Keratinocyte (primary cell): ENCODE measurements at regions not wholly inside any gene's neighbourhood (a gene's known extent, or its start where the extent isn't known, plus 50 kb on each side); places are given as distances from the start of the nearest gene placed in this dataset.

Experiments used
- CTCF ChIP-seq, 3 experiments: IDR thresholded peaks in 1 of 3; conservative IDR thresholded peaks in 1 of 3; optimal IDR thresholded peaks in 1 of 3; 2 replicates in 2 of 3; 3 replicates in 1 of 3; pipeline versions ENCODE3 to v1.5.1; 2011; ENCODE audit warnings: low read length in 3 of 3, mild to moderate bottlenecking in 3 of 3, moderate library complexity in 2 of 3, control low read depth in 1 of 3, inconsistent platforms in 1 of 3; ENCODE audit not compliant: insufficient read depth in 2 of 3; ENCODE audit errors: extremely low read depth in 1 of 3
- EZH2 ChIP-seq: IDR thresholded peaks from one replicate; pipeline ENCODE4 v1.6.1; 2012; ENCODE audit warnings: inconsistent platforms, mild to moderate bottlenecking, low read length, moderate library complexity

- TF ChIP-seq CTCF (optimal IDR thresholded peaks at IDR 0.05 in 1 of 3, IDR thresholded peaks at IDR 0.05 in 1 of 3, conservative IDR thresholded peaks at IDR 0.05 in 1 of 3; ENCODE audit: extremely low read depth in 1 of 3, insufficient read depth in 2 of 3, low read length in 3 of 3) (no peak), EZH2 (no peak)
These were observed 255.6 kb upstream of the CADM1 start for GRCh38 chr11:115759622-115760460.
